SK-N-SH (cell line): ENCODE measurements at regions not wholly inside any gene's neighbourhood (a gene's known extent, or its start where the extent isn't known, plus 50 kb on each side); places are given as distances from the start of the nearest gene placed in this dataset.

Experiments used
- EP300 ChIP-seq, 2 experiments: IDR thresholded peaks; 2 replicates each; pipeline versions ENCODE4 v1.4.0 to v1.6.1; 2012; ENCODE audit warnings: borderline replicate concordance in 1 of 2, low read depth in 1 of 2, low read length in 1 of 2
- GATA2 ChIP-seq: sonication (generic); formaldehyde crosslinking; IDR thresholded peaks from 2 replicates; pipeline ENCODE4 v1.5.0; 2020; ENCODE audit warnings: mild to moderate bottlenecking, missing genetic modification reagents
- NFIC ChIP-seq: IDR thresholded peaks from 2 replicates; pipeline ENCODE4 v1.4.0; 2012; ENCODE audit warnings: borderline replicate concordance
- TAF1 ChIP-seq: IDR thresholded peaks from 2 replicates; pipeline ENCODE4 v1.6.1; 2012; ENCODE audit warnings: low read depth, mild to moderate bottlenecking, low read length, moderate library complexity, borderline replicate concordance
- TF ChIP-seq, protein P1 (sequence below): fragments of 200-600 bp; sonication (generic); IDR thresholded peaks from 2 replicates; pipeline ENCODE4 v1.6.1; 2017; ENCODE audit warnings: antibody characterized with exemption, mild to moderate bottlenecking, moderate library complexity
- TF ChIP-seq, protein P2 (sequence below): IDR thresholded peaks from 2 replicates; pipeline ENCODE4 v1.4.0; 2012; ENCODE audit warnings: low read depth, borderline replicate concordance

DNA sequence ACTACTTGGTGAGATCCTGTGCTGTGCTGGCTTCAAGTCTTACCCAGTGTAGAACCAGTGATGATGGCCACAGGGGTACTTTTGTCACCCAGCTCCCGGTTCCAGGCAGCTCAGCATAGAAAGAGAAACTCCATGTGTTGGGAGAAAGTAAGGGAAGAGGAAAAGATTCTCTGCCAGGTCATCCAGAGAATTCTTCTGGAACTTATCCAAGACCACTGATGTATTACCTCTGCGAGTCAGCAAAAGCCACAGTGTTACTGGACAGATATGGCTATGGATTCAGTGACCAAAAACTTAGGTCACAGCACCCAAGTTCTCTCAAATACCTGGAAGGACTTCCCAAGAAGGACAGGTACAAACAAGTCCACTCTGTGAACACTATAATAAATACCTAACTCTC lies 399.5 kb upstream of the MIR17HG start:
- no peak for TF ChIP-seq TAF1
- TF ChIP-seq, protein P1, sequence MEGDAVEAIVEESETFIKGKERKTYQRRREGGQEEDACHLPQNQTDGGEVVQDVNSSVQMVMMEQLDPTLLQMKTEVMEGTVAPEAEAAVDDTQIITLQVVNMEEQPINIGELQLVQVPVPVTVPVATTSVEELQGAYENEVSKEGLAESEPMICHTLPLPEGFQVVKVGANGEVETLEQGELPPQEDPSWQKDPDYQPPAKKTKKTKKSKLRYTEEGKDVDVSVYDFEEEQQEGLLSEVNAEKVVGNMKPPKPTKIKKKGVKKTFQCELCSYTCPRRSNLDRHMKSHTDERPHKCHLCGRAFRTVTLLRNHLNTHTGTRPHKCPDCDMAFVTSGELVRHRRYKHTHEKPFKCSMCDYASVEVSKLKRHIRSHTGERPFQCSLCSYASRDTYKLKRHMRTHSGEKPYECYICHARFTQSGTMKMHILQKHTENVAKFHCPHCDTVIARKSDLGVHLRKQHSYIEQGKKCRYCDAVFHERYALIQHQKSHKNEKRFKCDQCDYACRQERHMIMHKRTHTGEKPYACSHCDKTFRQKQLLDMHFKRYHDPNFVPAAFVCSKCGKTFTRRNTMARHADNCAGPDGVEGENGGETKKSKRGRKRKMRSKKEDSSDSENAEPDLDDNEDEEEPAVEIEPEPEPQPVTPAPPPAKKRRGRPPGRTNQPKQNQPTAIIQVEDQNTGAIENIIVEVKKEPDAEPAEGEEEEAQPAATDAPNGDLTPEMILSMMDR = no peak
- TF ChIP-seq, protein P2, sequence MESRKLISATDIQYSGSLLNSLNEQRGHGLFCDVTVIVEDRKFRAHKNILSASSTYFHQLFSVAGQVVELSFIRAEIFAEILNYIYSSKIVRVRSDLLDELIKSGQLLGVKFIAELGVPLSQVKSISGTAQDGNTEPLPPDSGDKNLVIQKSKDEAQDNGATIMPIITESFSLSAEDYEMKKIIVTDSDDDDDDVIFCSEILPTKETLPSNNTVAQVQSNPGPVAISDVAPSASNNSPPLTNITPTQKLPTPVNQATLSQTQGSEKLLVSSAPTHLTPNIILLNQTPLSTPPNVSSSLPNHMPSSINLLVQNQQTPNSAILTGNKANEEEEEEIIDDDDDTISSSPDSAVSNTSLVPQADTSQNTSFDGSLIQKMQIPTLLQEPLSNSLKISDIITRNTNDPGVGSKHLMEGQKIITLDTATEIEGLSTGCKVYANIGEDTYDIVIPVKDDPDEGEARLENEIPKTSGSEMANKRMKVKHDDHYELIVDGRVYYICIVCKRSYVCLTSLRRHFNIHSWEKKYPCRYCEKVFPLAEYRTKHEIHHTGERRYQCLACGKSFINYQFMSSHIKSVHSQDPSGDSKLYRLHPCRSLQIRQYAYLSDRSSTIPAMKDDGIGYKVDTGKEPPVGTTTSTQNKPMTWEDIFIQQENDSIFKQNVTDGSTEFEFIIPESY = no peak
- TF ChIP-seq NFIC = no peak
- TF ChIP-seq EP300 (IDR thresholded peaks at IDR 0.05; ENCODE audit: borderline replicate concordance in 1 of 2, low read depth in 1 of 2, low read length in 1 of 2) = no peak
- no peak for TF ChIP-seq GATA2
